HG02759 (cell line): ENCODE measurements at regions not wholly inside any gene's neighbourhood (a gene's known extent, or its start where the extent isn't known, plus 50 kb on each side); places are given as distances from the start of the nearest gene placed in this dataset.
A peak's percentile ranks its signal among the peaks of the same experiment; 100 is the strongest.

Experiments
- ATAC-seq: cut with Tn5 transposase; IDR thresholded peaks from one replicate; pipeline ENCODE4 v1.9.1; 2021; ENCODE audit warnings: mild to moderate bottlenecking, moderate library complexity; ENCODE audit not compliant: unreplicated experiment

- no peak for ATAC-seq
Measured at GRCh38 chr9:73742412-73742811, 590.7 kb downstream of the ANXA1 start.

GRCh38 chr9:73743826-73744225 lies 592.2 kb downstream of the ANXA1 start:
- no peak for ATAC-seq

- no peak for ATAC-seq
Measured at GRCh38 chr9:73745598-73745997, 593.9 kb downstream of the ANXA1 start.

GRCh38 chr9:73753171-73753570 lies 601.5 kb downstream of the ANXA1 start:
- no peak for ATAC-seq

GRCh38 chr9:73761905-73762304 lies 610.2 kb downstream of the ANXA1 start:
- no peak for ATAC-seq

- ATAC-seq = no peak
Measured at GRCh38 chr9:73773896-73774295, 622.2 kb downstream of the ANXA1 start.

- ATAC-seq = no peak
Measured at GRCh38 chr9:73775757-73776156, 624.1 kb downstream of the ANXA1 start.

- no peak for ATAC-seq
Measured at GRCh38 chr9:73780916-73781315, 629.3 kb downstream of the ANXA1 start.

GRCh38 chr9:73782166-73782565 lies 630.5 kb downstream of the ANXA1 start:
- ATAC-seq = no peak

- no peak for ATAC-seq
Measured at GRCh38 chr9:73799446-73799845, 647.8 kb downstream of the ANXA1 start.

- ATAC-seq = no peak
Measured at GRCh38 chr9:73805111-73805510, 653.4 kb downstream of the ANXA1 start.

GRCh38 chr9:73805853-73806458 lies 654.3 kb downstream of the ANXA1 start:
- no peak for ATAC-seq

GRCh38 chr9:73806876-73807275 lies 655.2 kb downstream of the ANXA1 start:
- no peak for ATAC-seq

- ATAC-seq = no peak
Measured at GRCh38 chr9:73807952-73808351, 656.3 kb downstream of the ANXA1 start.

- no peak for ATAC-seq
Measured at GRCh38 chr9:73810585-73811215, 659.0 kb downstream of the ANXA1 start.

- ATAC-seq = no peak
Measured at GRCh38 chr9:73813546-73813945, 661.9 kb downstream of the ANXA1 start.

- no peak for ATAC-seq
Measured at GRCh38 chr9:73816905-73817304, 665.2 kb downstream of the ANXA1 start.

GRCh38 chr9:73824671-73825070 lies 672.5 kb upstream of the RORB start:
- no peak for ATAC-seq

- no peak for ATAC-seq
Measured at GRCh38 chr9:73838871-73839270, 658.3 kb upstream of the RORB start.

- no peak for ATAC-seq
Measured at GRCh38 chr9:73839471-73839870, 657.7 kb upstream of the RORB start.

GRCh38 chr9:73841018-73841417 lies 656.1 kb upstream of the RORB start:
- ATAC-seq = no peak

GRCh38 chr9:73844135-73844534 lies 653.0 kb upstream of the RORB start:
- ATAC-seq = no peak

- ATAC-seq = peak; percentile 80
Measured at GRCh38 chr9:73845539-73845938, 651.6 kb upstream of the RORB start.
